IMR-90 (cell line): ENCODE measurements at regions not wholly inside any gene's neighbourhood (a gene's known extent, or its start where the extent isn't known, plus 50 kb on each side); places are given as distances from the start of the nearest gene placed in this dataset.

Experiments
- ATAC-seq: fragments of 200-7000 bp; cut with Tn5 transposase; 2 replicates; pipeline ENCODE4 v1.9.1; 2020; ENCODE audit warnings: low read depth, mild to moderate bottlenecking, moderate library complexity
- BruUV-seq: library from RNA; stranded (reverse); fragments of 400-500 nt; replicated peaks from 2 replicates; lab custom pipeline; 2021; lab: Mats Ljungman, UMichigan
- CTCF ChIA-PET: fragments of 300-600 bp; formaldehyde crosslinking; extraction: SDS; loops from one replicate; lab custom pipeline; 2021; ENCODE audit warnings: antibody characterized with exemption; lab: Yijun Ruan, JAX
- POLR2A ChIA-PET: fragments of 300-600 bp; sonication (Branson Sonifier 250); formaldehyde crosslinking; loops from one replicate; lab custom pipeline; 2022; ENCODE audit warnings: antibody characterized with exemption; ENCODE audit not compliant: unreplicated experiment; lab: Charles Lee
- DNase-seq: peaks from one replicate; pipeline ENCODE4 v3.0.0; 2013
- H2AFZ ChIP-seq: replicated peaks from 2 replicates; pipeline ENCODE3; 2013; ENCODE audit warnings: low read length, mild to moderate bottlenecking; ENCODE audit not compliant: poor library complexity
- H2AK5ac ChIP-seq: 2 replicates; pipeline ENCODE4 v1.6.1; 2013; ENCODE audit warnings: low read depth, low read length, inconsistent platforms
- H2AK9ac ChIP-seq: replicated peaks from 2 replicates; pipeline ENCODE3; 2013; ENCODE audit warnings: mild to moderate bottlenecking, low read depth, low read length, moderate library complexity; ENCODE audit not compliant: poor library complexity
- H2BK120ac ChIP-seq: 2 replicates; pipeline ENCODE4 v1.6.1; 2013; ENCODE audit warnings: low read depth, low read length, inconsistent platforms
- H2BK15ac ChIP-seq: 3 replicates; pipeline ENCODE4 v1.6.1; 2013; ENCODE audit warnings: low read depth, low read length, inconsistent platforms
- H2BK20ac ChIP-seq: 2 replicates; pipeline ENCODE4 v1.6.1; 2013; ENCODE audit warnings: low read depth, mild to moderate bottlenecking, inconsistent platforms, low read length, moderate library complexity
- H2BK5ac ChIP-seq: 2 replicates; pipeline ENCODE4 v1.6.1; 2013; ENCODE audit warnings: mild to moderate bottlenecking, low read depth, low read length, inconsistent platforms; ENCODE audit not compliant: poor library complexity, severe bottlenecking
- H3K14ac ChIP-seq: replicated peaks from 2 replicates; pipeline ENCODE4 v1.6.1; 2013; ENCODE audit warnings: low read depth, low read length, inconsistent platforms
- H3K18ac ChIP-seq: 2 replicates; pipeline ENCODE4 v1.6.1; 2013; ENCODE audit warnings: low read depth, low read length, control low read depth
- H3K23ac ChIP-seq: 2 replicates; pipeline ENCODE4 v1.6.1; 2013; ENCODE audit warnings: low read depth, low read length, inconsistent platforms
- H3K27ac ChIP-seq: 2 replicates; pipeline ENCODE4 v1.5.1; 2013; ENCODE audit warnings: mild to moderate bottlenecking, control low read depth, low read length; ENCODE audit not compliant: insufficient read depth
- H3K27me3 ChIP-seq: 2 replicates; pipeline ENCODE4 v1.6.1; 2013; ENCODE audit warnings: low read length; ENCODE audit not compliant: control insufficient read depth, insufficient read depth
- H3K36me3 ChIP-seq: 2 replicates; pipeline ENCODE4 v1.6.1; 2013; ENCODE audit warnings: low read length, mixed read lengths; ENCODE audit not compliant: control insufficient read depth, insufficient read depth
- H3K4ac ChIP-seq: 2 replicates; pipeline ENCODE4 v1.6.1; 2013; ENCODE audit warnings: low read depth, low read length, inconsistent platforms
- H3K4me1 ChIP-seq: 2 replicates; pipeline ENCODE4 v1.6.1; 2013; ENCODE audit warnings: low read length, mixed read lengths; ENCODE audit not compliant: control insufficient read depth, insufficient read depth
- H3K4me2 ChIP-seq: 2 replicates; pipeline ENCODE4 v1.6.1; 2013; ENCODE audit warnings: low read depth, mild to moderate bottlenecking, control low read depth, low read length, moderate library complexity
- H3K4me3 ChIP-seq: 2 replicates; pipeline ENCODE4 v1.5.1; 2013; ENCODE audit warnings: low read depth, mild to moderate bottlenecking, control low read depth, low read length, moderate library complexity; ENCODE audit not compliant: insufficient read depth
- H3K56ac ChIP-seq: 2 replicates; pipeline ENCODE4 v1.6.1; 2013; ENCODE audit warnings: low read length, inconsistent platforms; ENCODE audit not compliant: insufficient read depth; ENCODE audit errors: extremely low read depth
- H3K79me1 ChIP-seq, 2 experiments: 2 replicates each; pipeline ENCODE4 v1.6.1; 2013; ENCODE audit warnings: low read length in 2 of 2, inconsistent platforms in 1 of 2, low read depth in 1 of 2
- H3K9ac ChIP-seq: 2 replicates; pipeline ENCODE4 v1.6.1; 2013; ENCODE audit warnings: low read depth, low read length, control low read depth
- H3K9me1 ChIP-seq: 2 replicates; pipeline ENCODE4 v1.6.1; 2013; ENCODE audit warnings: low read length, inconsistent platforms; ENCODE audit not compliant: insufficient read depth
- H3K9me3 ChIP-seq: 2 replicates; pipeline ENCODE4 v1.6.1; 2013; ENCODE audit warnings: low read length; ENCODE audit not compliant: control insufficient read depth, insufficient read depth
- H4K20me1 ChIP-seq: 2 replicates; pipeline ENCODE4 v1.6.1; 2013; ENCODE audit warnings: low read length, inconsistent platforms; ENCODE audit not compliant: insufficient read depth
- H4K5ac ChIP-seq: 2 replicates; pipeline ENCODE4 v1.6.1; 2013; ENCODE audit warnings: mild to moderate bottlenecking, low read depth, low read length, control low read depth
- H4K8ac ChIP-seq, 2 experiments: 2 replicates each; pipeline ENCODE4 v1.6.1; 2013; ENCODE audit warnings: low read depth in 2 of 2, low read length in 2 of 2, control low read depth in 1 of 2, inconsistent platforms in 1 of 2
- H4K91ac ChIP-seq: 2 replicates; pipeline ENCODE4 v1.6.1; 2013; ENCODE audit warnings: low read depth, low read length, inconsistent platforms; ENCODE audit not compliant: insufficient read depth
- BHLHE40 ChIP-seq: fragments of 150-350 bp; IDR thresholded peaks from 2 replicates; pipeline ENCODE4 v1.6.1; 2016; ENCODE audit warnings: mild to moderate bottlenecking, low read depth, low read length
- CEBPB ChIP-seq: IDR thresholded peaks from 2 replicates; pipeline ENCODE4 v1.6.1; 2012; ENCODE audit warnings: low read depth, low read length, improper control_type of control experiment
- CHD1 ChIP-seq: IDR thresholded peaks from 2 replicates; pipeline ENCODE4 v1.6.1; 2012; ENCODE audit warnings: low read depth, low read length, improper control_type of control experiment
- CTCF ChIP-seq: conservative IDR thresholded peaks from 2 replicates; pipeline ENCODE4 v1.5.1; 2012; ENCODE audit warnings: mild to moderate bottlenecking, low read depth, low read length, improper control_type of control experiment
- ELK1 ChIP-seq: fragments of 150-350 bp; IDR thresholded peaks from 2 replicates; pipeline ENCODE4 v1.6.1; 2016; ENCODE audit warnings: low read depth, mild to moderate bottlenecking, low read length, moderate library complexity, borderline replicate concordance
- FOS ChIP-seq: fragments of 150-350 bp; IDR thresholded peaks from 2 replicates; pipeline ENCODE4 v1.6.1; 2016; ENCODE audit warnings: low read depth, low read length
- MAFK ChIP-seq: IDR thresholded peaks from 2 replicates; pipeline ENCODE4 v1.6.1; 2012; ENCODE audit warnings: low read depth, low read length, improper control_type of control experiment
- MAZ ChIP-seq: IDR thresholded peaks from 2 replicates; pipeline ENCODE4 v1.6.1; 2012; ENCODE audit warnings: low read depth, mild to moderate bottlenecking, low read length, improper control_type of control experiment, moderate library complexity, borderline replicate concordance
- MXI1 ChIP-seq: IDR thresholded peaks from 2 replicates; pipeline ENCODE4 v1.6.1; 2012; ENCODE audit warnings: low read depth, mild to moderate bottlenecking, low read length, moderate library complexity, borderline replicate concordance
- NFE2L2 ChIP-seq: fragments of 150-350 bp; IDR thresholded peaks from 2 replicates; pipeline ENCODE4 v1.6.1; 2016; ENCODE audit warnings: low read depth, mild to moderate bottlenecking, low read length
- POLR2A ChIP-seq: IDR thresholded peaks from 2 replicates; pipeline ENCODE4 v1.6.1; 2012; ENCODE audit warnings: mild to moderate bottlenecking, low read depth, low read length
- RAD21 ChIP-seq: IDR thresholded peaks from 2 replicates; pipeline ENCODE4 v1.6.1; 2012; ENCODE audit warnings: low read length, improper control_type of control experiment
- RCOR1 ChIP-seq: IDR thresholded peaks from 2 replicates; pipeline ENCODE4 v1.6.1; 2012; ENCODE audit warnings: mild to moderate bottlenecking, low read length, improper control_type of control experiment; ENCODE audit not compliant: insufficient replicate concordance
- RFX5 ChIP-seq: IDR thresholded peaks from 2 replicates; pipeline ENCODE4 v1.8.0; 2012; ENCODE audit warnings: low read depth, mild to moderate bottlenecking, low read length, moderate library complexity
- SMC3 ChIP-seq: fragments of 150-350 bp; IDR thresholded peaks from 2 replicates; pipeline ENCODE4 v1.6.1; 2016; ENCODE audit warnings: low read depth, mild to moderate bottlenecking, antibody characterized with exemption, low read length, moderate library complexity
- USF2 ChIP-seq: fragments of 150-350 bp; IDR thresholded peaks from 2 replicates; pipeline ENCODE4 v1.6.1; 2017; ENCODE audit warnings: mild to moderate bottlenecking, antibody characterized with exemption, low read length, low read depth
- WGBS, 2 experiments: methylation state at CpG; one replicate each; pipeline versions ENCODE4 v1.1.5 to v1.1.7; 2013; ENCODE audit warnings: missing lambda C conversion rate in 2 of 2; ENCODE audit not compliant: insufficient read length in 1 of 2; ENCODE audit errors: extremely low coverage in 2 of 2; 5-methylcytosine and 5-hydroxymethylcytosine counted together
- dilution Hi-C: fragments of 300-500 bp; cut with HindIII; formaldehyde crosslinking; loops from one replicate; pipeline ENCODE4 v1.14.3; 2018; ENCODE audit warnings: low sequenced_read_pairs; ENCODE audit not compliant: unreplicated experiment
- in situ Hi-C: fragments of 300-500 bp; cut with MboI; formaldehyde crosslinking; loops from 3 replicates; pipeline ENCODE4 v1.14.3; 2019; ENCODE audit warnings: low sequenced_read_pairs, inconsistent platforms, mixed read lengths
- intact Hi-C: fragments of 100-400 bp; cut with micrococcal nuclease; formaldehyde crosslinking; loops from 2 replicates; pipeline ENCODE4 v1.10.0; 2022

- no peak overlapping the region for H3K4ac ChIP-seq
- WGBS, 2 experiments: no CpG with 5 or more reads among the region's 1 CpG
- ATAC-seq (no peak), DNase-seq (no peak)
- BruUV-seq: no TSS peak
- ChIA-PET CTCF (no interaction called here), POLR2A (no interaction called here)
- no peak overlapping the region for H3K4me2 ChIP-seq
- H3K9ac ChIP-seq: no peak overlapping the region
- no peak overlapping the region for H3K14ac ChIP-seq
- H3K27me3 ChIP-seq: no peaks in the 10 kb centered on the region
- in situ Hi-C loops (no loop called here), intact Hi-C loops (no loop called here), dilution Hi-C loops (no loop called here)
- H4K20me1 ChIP-seq: no peaks in the 10 kb centered on the region
- no peak overlapping the region for H2AFZ ChIP-seq
- no peak overlapping the region for H4K8ac ChIP-seq
- TF ChIP-seq NFE2L2: no peak
- TF ChIP-seq USF2: no peak
- no peak for TF ChIP-seq RCOR1
- no peak for TF ChIP-seq CHD1
- no peak for TF ChIP-seq SMC3
- TF ChIP-seq MXI1: no peak
- TF ChIP-seq CTCF: no peak
- no peak for TF ChIP-seq RFX5
- no peak for TF ChIP-seq RAD21
- TF ChIP-seq MAFK: no peak
- TF ChIP-seq MAZ: no peak
- TF ChIP-seq FOS: no peak
- no peak for TF ChIP-seq ELK1
- TF ChIP-seq BHLHE40: no peak
- TF ChIP-seq CEBPB: no peak
- no peak for TF ChIP-seq POLR2A
- peaks cover 18% of the 10 kb centered on the region for H3K9me3 ChIP-seq
- H3K56ac ChIP-seq: no peak overlapping the region
- H3K79me1 ChIP-seq: no peaks in the 10 kb centered on the region
- no peak overlapping the region for H4K91ac ChIP-seq
- H2AK5ac ChIP-seq: no peak overlapping the region
- no peak overlapping the region for H2BK15ac ChIP-seq
- no peak overlapping the region for H4K5ac ChIP-seq
- H3K36me3 ChIP-seq: no peaks in the 10 kb centered on the region
- no peak overlapping the region for H2AK9ac ChIP-seq
- no peak overlapping the region for H3K4me3 ChIP-seq
- H3K23ac ChIP-seq: no peak overlapping the region
- H2BK20ac ChIP-seq: no peak overlapping the region
- no peaks in the 10 kb centered on the region for H3K9me1 ChIP-seq
- no peaks in the 10 kb centered on the region for H3K4me1 ChIP-seq
- no peak overlapping the region for H3K27ac ChIP-seq
- no peak overlapping the region for H2BK120ac ChIP-seq
- H2BK5ac ChIP-seq: no peak overlapping the region
- no peak overlapping the region for H3K18ac ChIP-seq
Observed at GRCh38 chr10:121332353-121332752, 265.9 kb downstream of the FGFR2 start.
